ENCODE measurements at regions not wholly inside any gene's neighbourhood (a gene's known extent, or its start where the extent isn't known, plus 50 kb on each side); places are given as distances from the start of the nearest gene placed in this dataset.

- TF ChIP-seq CEBPB (IDR thresholded peaks at IDR 0.05) (no peak; the same call in 1 of the 2 replicates), EP300 (IDR thresholded peaks at IDR 0.05; ENCODE audit: borderline replicate concordance) (no peak), YY1 (IDR thresholded peaks at IDR 0.05; ENCODE audit: low read depth) (no peak), TAF1 (IDR thresholded peaks at IDR 0.05; ENCODE audit: low read depth) (no peak), MAX (IDR thresholded peaks at IDR 0.05) (no peak), ZBTB7A (IDR thresholded peaks at IDR 0.05; ENCODE audit: low read depth) (no peak), TCF12 (IDR thresholded peaks at IDR 0.05; ENCODE audit: low read depth) (no peak), RAD21 (IDR thresholded peaks at IDR 0.05; ENCODE audit: low read depth) (no peak), TEAD4 (IDR thresholded peaks at IDR 0.05) (no peak), CREB1 (IDR thresholded peaks at IDR 0.05; ENCODE audit: low read depth) (no peak), EGR1 (IDR thresholded peaks at IDR 0.05) (no peak), FOXM1 (IDR thresholded peaks at IDR 0.05; ENCODE audit: borderline replicate concordance, low read depth) (no peak), NFIC (IDR thresholded peaks at IDR 0.05) (no peak)
- TF ChIP-seq, protein P1, sequence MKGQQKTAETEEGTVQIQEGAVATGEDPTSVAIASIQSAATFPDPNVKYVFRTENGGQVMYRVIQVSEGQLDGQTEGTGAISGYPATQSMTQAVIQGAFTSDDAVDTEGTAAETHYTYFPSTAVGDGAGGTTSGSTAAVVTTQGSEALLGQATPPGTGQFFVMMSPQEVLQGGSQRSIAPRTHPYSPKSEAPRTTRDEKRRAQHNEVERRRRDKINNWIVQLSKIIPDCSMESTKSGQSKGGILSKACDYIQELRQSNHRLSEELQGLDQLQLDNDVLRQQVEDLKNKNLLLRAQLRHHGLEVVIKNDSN (IDR thresholded peaks at IDR 0.05) = no peak
- TF ChIP-seq, protein P2, sequence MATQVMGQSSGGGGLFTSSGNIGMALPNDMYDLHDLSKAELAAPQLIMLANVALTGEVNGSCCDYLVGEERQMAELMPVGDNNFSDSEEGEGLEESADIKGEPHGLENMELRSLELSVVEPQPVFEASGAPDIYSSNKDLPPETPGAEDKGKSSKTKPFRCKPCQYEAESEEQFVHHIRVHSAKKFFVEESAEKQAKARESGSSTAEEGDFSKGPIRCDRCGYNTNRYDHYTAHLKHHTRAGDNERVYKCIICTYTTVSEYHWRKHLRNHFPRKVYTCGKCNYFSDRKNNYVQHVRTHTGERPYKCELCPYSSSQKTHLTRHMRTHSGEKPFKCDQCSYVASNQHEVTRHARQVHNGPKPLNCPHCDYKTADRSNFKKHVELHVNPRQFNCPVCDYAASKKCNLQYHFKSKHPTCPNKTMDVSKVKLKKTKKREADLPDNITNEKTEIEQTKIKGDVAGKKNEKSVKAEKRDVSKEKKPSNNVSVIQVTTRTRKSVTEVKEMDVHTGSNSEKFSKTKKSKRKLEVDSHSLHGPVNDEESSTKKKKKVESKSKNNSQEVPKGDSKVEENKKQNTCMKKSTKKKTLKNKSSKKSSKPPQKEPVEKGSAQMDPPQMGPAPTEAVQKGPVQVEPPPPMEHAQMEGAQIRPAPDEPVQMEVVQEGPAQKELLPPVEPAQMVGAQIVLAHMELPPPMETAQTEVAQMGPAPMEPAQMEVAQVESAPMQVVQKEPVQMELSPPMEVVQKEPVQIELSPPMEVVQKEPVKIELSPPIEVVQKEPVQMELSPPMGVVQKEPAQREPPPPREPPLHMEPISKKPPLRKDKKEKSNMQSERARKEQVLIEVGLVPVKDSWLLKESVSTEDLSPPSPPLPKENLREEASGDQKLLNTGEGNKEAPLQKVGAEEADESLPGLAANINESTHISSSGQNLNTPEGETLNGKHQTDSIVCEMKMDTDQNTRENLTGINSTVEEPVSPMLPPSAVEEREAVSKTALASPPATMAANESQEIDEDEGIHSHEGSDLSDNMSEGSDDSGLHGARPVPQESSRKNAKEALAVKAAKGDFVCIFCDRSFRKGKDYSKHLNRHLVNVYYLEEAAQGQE (IDR thresholded peaks at IDR 0.05; ENCODE audit: low read depth) = no peak
These were observed 260.5 kb downstream of the COX7C start for GRCh38 chr5:86878250-86878649.

- TF ChIP-seq CEBPB (IDR thresholded peaks at IDR 0.05) (no peak), EP300 (IDR thresholded peaks at IDR 0.05; ENCODE audit: borderline replicate concordance) (no peak), EGR1 (IDR thresholded peaks at IDR 0.05) (no peak), MAX (IDR thresholded peaks at IDR 0.05) (no peak), CREB1 (IDR thresholded peaks at IDR 0.05; ENCODE audit: low read depth) (no peak), TEAD4 (IDR thresholded peaks at IDR 0.05) (no peak), RAD21 (IDR thresholded peaks at IDR 0.05; ENCODE audit: low read depth) (no peak), ZBTB7A (IDR thresholded peaks at IDR 0.05; ENCODE audit: low read depth) (no peak), YY1 (IDR thresholded peaks at IDR 0.05; ENCODE audit: low read depth) (no peak), NFIC (IDR thresholded peaks at IDR 0.05) (no peak), TCF12 (IDR thresholded peaks at IDR 0.05; ENCODE audit: low read depth) (no peak), TAF1 (IDR thresholded peaks at IDR 0.05; ENCODE audit: low read depth) (no peak), FOXM1 (IDR thresholded peaks at IDR 0.05; ENCODE audit: borderline replicate concordance, low read depth) (no peak)
- TF ChIP-seq, protein P1 (IDR thresholded peaks at IDR 0.05) = no peak
- TF ChIP-seq, protein P2 (IDR thresholded peaks at IDR 0.05; ENCODE audit: low read depth) = no peak
These were observed 261.3 kb downstream of the COX7C start for GRCh38 chr5:86879086-86879485.

DNA sequence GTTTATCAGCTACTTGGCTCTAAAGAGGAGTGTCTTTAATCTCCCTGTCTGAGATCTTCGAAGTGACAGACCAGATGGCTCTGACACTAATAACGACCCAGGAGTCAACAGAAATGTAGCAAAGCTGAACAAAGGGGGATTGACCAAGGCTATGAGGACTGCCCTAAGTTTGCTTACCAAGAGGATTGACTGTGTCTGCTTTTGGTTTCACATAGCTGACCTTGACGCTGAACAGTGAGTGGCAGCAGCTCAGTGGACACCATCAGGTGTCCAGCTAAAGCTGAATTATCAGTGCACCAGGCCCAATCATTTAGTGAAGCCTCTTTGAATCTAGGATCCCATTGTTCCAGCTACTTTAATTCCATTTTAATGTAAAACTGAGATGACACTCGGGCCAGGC, 262.6 kb downstream of the COX7C start:
- TF ChIP-seq TAF1 (IDR thresholded peaks at IDR 0.05; ENCODE audit: low read depth) (no peak), TEAD4 (IDR thresholded peaks at IDR 0.05) (no peak), CEBPB (IDR thresholded peaks at IDR 0.05) (no peak), YY1 (IDR thresholded peaks at IDR 0.05; ENCODE audit: low read depth) (no peak), MAX (IDR thresholded peaks at IDR 0.05) (no peak), EGR1 (IDR thresholded peaks at IDR 0.05) (no peak), ZBTB7A (IDR thresholded peaks at IDR 0.05; ENCODE audit: low read depth) (no peak), FOXM1 (IDR thresholded peaks at IDR 0.05; ENCODE audit: borderline replicate concordance, low read depth) (no peak), CREB1 (IDR thresholded peaks at IDR 0.05; ENCODE audit: low read depth) (no peak), EP300 (IDR thresholded peaks at IDR 0.05; ENCODE audit: borderline replicate concordance) (no peak), RAD21 (IDR thresholded peaks at IDR 0.05; ENCODE audit: low read depth) (no peak), TCF12 (IDR thresholded peaks at IDR 0.05; ENCODE audit: low read depth) (no peak), NFIC (IDR thresholded peaks at IDR 0.05) (no peak)
- TF ChIP-seq, protein P1 (IDR thresholded peaks at IDR 0.05) = no peak
- TF ChIP-seq, protein P2 (IDR thresholded peaks at IDR 0.05; ENCODE audit: low read depth) = no peak
